ENCODE measurements at regions not wholly inside any gene's neighbourhood (a gene's known extent, or its start where the extent isn't known, plus 50 kb on each side); places are given as distances from the start of the nearest gene placed in this dataset.
A peak's percentile ranks its signal among the peaks of the same experiment; 100 is the strongest.

DNA sequence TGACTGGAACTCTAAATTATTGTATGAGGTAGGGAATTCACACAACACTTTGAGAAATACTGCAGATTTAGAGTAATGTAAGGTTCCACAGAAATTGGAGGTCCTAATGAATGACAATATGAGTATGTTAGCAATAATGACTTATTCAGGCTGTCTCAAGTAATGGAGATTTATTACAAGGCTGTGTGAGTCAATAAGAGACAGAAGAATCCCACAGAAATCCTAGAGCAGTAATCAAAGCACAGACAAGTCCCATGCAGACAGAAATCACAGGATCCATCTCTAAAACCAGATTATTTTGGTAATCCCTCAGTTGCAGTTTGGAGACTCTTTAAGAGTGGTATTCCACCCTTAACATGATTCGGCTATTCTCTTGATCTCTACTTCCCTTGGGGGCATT lies 83.6 kb downstream of the FAM161A start:
- ATAC-seq: no peak
- TF ChIP-seq, protein P1, sequence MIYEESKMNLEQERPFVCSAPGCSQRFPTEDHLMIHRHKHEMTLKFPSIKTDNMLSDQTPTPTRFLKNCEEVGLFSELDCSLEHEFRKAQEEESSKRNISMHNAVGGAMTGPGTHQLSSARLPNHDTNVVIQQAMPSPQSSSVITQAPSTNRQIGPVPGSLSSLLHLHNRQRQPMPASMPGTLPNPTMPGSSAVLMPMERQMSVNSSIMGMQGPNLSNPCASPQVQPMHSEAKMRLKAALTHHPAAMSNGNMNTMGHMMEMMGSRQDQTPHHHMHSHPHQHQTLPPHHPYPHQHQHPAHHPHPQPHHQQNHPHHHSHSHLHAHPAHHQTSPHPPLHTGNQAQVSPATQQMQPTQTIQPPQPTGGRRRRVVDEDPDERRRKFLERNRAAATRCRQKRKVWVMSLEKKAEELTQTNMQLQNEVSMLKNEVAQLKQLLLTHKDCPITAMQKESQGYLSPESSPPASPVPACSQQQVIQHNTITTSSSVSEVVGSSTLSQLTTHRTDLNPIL (CRISPR knock-in tag; IDR thresholded peaks at IDR 0.05; ENCODE audit: low read depth): no peak
- TF ChIP-seq RARB (CRISPR knock-in tag; IDR thresholded peaks at IDR 0.05): no peak
- TF ChIP-seq TOX (CRISPR knock-in tag; IDR thresholded peaks at IDR 0.05; ENCODE audit: borderline replicate concordance): no peak
- no peak for TF ChIP-seq ZFP3 (CRISPR knock-in tag; IDR thresholded peaks at IDR 0.05)
- no peak for TF ChIP-seq SNAI2 (CRISPR knock-in tag; IDR thresholded peaks at IDR 0.05)
- TF ChIP-seq BACH2 (CRISPR knock-in tag; IDR thresholded peaks at IDR 0.05; ENCODE audit: borderline replicate concordance): no peak
- TF ChIP-seq ZNF8 (CRISPR knock-in tag; IDR thresholded peaks at IDR 0.05): no peak
- no peak for TF ChIP-seq ZC3H10 (CRISPR knock-in tag; IDR thresholded peaks at IDR 0.05)
- no peak for TF ChIP-seq OSR1 (CRISPR knock-in tag; IDR thresholded peaks at IDR 0.05)
- no peak for TF ChIP-seq ZNF70 (CRISPR knock-in tag; IDR thresholded peaks at IDR 0.05)
- TF ChIP-seq GLIS3 (CRISPR knock-in tag; IDR thresholded peaks at IDR 0.05): no peak
- TF ChIP-seq ISL1 (CRISPR knock-in tag; IDR thresholded peaks at IDR 0.05): no peak
- no peak for TF ChIP-seq CSDC2 (CRISPR knock-in tag; IDR thresholded peaks at IDR 0.05)
- no peak for TF ChIP-seq PPARA (CRISPR knock-in tag; IDR thresholded peaks at IDR 0.05; ENCODE audit: borderline replicate concordance)
- no peak for TF ChIP-seq ARNTL (CRISPR knock-in tag; IDR thresholded peaks at IDR 0.05; ENCODE audit: borderline replicate concordance, low read depth)
- TF ChIP-seq, protein P2, sequence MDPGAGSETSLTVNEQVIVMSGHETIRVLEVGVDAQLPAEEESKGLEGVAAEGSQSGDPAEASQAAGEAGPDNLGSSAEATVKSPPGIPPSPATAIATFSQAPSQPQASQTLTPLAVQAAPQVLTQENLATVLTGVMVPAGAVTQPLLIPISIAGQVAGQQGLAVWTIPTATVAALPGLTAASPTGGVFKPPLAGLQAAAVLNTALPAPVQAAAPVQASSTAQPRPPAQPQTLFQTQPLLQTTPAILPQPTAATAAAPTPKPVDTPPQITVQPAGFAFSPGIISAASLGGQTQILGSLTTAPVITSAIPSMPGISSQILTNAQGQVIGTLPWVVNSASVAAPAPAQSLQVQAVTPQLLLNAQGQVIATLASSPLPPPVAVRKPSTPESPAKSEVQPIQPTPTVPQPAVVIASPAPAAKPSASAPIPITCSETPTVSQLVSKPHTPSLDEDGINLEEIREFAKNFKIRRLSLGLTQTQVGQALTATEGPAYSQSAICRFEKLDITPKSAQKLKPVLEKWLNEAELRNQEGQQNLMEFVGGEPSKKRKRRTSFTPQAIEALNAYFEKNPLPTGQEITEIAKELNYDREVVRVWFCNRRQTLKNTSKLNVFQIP (CRISPR knock-in tag; IDR thresholded peaks at IDR 0.05; ENCODE audit: borderline replicate concordance, low read depth): no peak
- no peak for TF ChIP-seq CSRNP3 (CRISPR knock-in tag; IDR thresholded peaks at IDR 0.05)

- ATAC-seq: no peak
- TF ChIP-seq, protein P3, sequence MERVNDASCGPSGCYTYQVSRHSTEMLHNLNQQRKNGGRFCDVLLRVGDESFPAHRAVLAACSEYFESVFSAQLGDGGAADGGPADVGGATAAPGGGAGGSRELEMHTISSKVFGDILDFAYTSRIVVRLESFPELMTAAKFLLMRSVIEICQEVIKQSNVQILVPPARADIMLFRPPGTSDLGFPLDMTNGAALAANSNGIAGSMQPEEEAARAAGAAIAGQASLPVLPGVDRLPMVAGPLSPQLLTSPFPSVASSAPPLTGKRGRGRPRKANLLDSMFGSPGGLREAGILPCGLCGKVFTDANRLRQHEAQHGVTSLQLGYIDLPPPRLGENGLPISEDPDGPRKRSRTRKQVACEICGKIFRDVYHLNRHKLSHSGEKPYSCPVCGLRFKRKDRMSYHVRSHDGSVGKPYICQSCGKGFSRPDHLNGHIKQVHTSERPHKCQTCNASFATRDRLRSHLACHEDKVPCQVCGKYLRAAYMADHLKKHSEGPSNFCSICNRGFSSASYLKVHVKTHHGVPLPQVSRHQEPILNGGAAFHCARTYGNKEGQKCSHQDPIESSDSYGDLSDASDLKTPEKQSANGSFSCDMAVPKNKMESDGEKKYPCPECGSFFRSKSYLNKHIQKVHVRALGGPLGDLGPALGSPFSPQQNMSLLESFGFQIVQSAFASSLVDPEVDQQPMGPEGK (CRISPR knock-in tag; IDR thresholded peaks at IDR 0.05; ENCODE audit: borderline replicate concordance): no peak
- TF ChIP-seq TOX (CRISPR knock-in tag; IDR thresholded peaks at IDR 0.05; ENCODE audit: borderline replicate concordance): no peak
- TF ChIP-seq ZNF565 (CRISPR knock-in tag; conservative IDR thresholded peaks at IDR 0.05; ENCODE audit: low read depth): no peak
Measured at GRCh38 chr2:61769093-61769675, 84.7 kb downstream of the FAM161A start.

GRCh38 chr2:61764035-61764800 lies 89.6 kb downstream of the FAM161A start:
- peak; percentile 98 for ATAC-seq
- TF ChIP-seq TOX (CRISPR knock-in tag; IDR thresholded peaks at IDR 0.05; ENCODE audit: borderline replicate concordance) (peak; percentile 36; the same call in 1 of the 2 replicates), ZFP3 (CRISPR knock-in tag; IDR thresholded peaks at IDR 0.05) (peak; percentile 78; the same call in 1 of the 2 replicates), ZFP30 (CRISPR knock-in tag; IDR thresholded peaks at IDR 0.05) (no peak), ZC3H10 (CRISPR knock-in tag; IDR thresholded peaks at IDR 0.05) (peak; percentile 64; the same call in 1 of the 2 replicates), PPARA (CRISPR knock-in tag; IDR thresholded peaks at IDR 0.05; ENCODE audit: borderline replicate concordance) (no peak), CSDC2 (CRISPR knock-in tag; IDR thresholded peaks at IDR 0.05) (peak; percentile 90), ZNF70 (CRISPR knock-in tag; IDR thresholded peaks at IDR 0.05) (peak; percentile 55; the same call in 1 of the 2 replicates), ESRRG (CRISPR knock-in tag; IDR thresholded peaks at IDR 0.05) (no peak), SNAI2 (CRISPR knock-in tag; IDR thresholded peaks at IDR 0.05) (peak; percentile 80; the same call in 1 of the 2 replicates), CSRNP3 (CRISPR knock-in tag; IDR thresholded peaks at IDR 0.05) (0 out of 2 replicates have a peak, but pooled peaks have one; percentile 2), TCF4 (CRISPR knock-in tag; IDR thresholded peaks at IDR 0.05; ENCODE audit: borderline replicate concordance) (no peak; the same call in 1 of the 2 replicates)
- TF ChIP-seq, protein P3 (CRISPR knock-in tag; IDR thresholded peaks at IDR 0.05; ENCODE audit: borderline replicate concordance): no peak
- TF ChIP-seq, protein P4, sequence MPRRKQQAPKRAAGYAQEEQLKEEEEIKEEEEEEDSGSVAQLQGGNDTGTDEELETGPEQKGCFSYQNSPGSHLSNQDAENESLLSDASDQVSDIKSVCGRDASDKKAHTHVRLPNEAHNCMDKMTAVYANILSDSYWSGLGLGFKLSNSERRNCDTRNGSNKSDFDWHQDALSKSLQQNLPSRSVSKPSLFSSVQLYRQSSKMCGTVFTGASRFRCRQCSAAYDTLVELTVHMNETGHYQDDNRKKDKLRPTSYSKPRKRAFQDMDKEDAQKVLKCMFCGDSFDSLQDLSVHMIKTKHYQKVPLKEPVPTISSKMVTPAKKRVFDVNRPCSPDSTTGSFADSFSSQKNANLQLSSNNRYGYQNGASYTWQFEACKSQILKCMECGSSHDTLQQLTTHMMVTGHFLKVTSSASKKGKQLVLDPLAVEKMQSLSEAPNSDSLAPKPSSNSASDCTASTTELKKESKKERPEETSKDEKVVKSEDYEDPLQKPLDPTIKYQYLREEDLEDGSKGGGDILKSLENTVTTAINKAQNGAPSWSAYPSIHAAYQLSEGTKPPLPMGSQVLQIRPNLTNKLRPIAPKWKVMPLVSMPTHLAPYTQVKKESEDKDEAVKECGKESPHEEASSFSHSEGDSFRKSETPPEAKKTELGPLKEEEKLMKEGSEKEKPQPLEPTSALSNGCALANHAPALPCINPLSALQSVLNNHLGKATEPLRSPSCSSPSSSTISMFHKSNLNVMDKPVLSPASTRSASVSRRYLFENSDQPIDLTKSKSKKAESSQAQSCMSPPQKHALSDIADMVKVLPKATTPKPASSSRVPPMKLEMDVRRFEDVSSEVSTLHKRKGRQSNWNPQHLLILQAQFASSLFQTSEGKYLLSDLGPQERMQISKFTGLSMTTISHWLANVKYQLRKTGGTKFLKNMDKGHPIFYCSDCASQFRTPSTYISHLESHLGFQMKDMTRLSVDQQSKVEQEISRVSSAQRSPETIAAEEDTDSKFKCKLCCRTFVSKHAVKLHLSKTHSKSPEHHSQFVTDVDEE (CRISPR knock-in tag; IDR thresholded peaks at IDR 0.05): peak; percentile 46; the same call in 1 of the 2 replicates

Measured in SK-N-SH treated with all-trans-retinoic acid at 6 μM for 48 hours (cell line).